IMR-90 (cell line): ENCODE measurements at regions not wholly inside any gene's neighbourhood (a gene's known extent, or its start where the extent isn't known, plus 50 kb on each side); places are given as distances from the start of the nearest gene placed in this dataset.

ENCODE experiments used
- ATAC-seq: fragments of 200-7000 bp; cut with Tn5 transposase; 2 replicates; pipeline ENCODE4 v1.9.1; 2020; ENCODE audit warnings: low read depth, mild to moderate bottlenecking, moderate library complexity
- BruUV-seq: library from RNA; stranded (reverse); fragments of 400-500 nt; replicated peaks from 2 replicates; lab custom pipeline; 2021; lab: Mats Ljungman, UMichigan
- CTCF ChIA-PET: fragments of 300-600 bp; formaldehyde crosslinking; extraction: SDS; loops from one replicate; lab custom pipeline; 2021; ENCODE audit warnings: antibody characterized with exemption; lab: Yijun Ruan, JAX
- POLR2A ChIA-PET: fragments of 300-600 bp; sonication (Branson Sonifier 250); formaldehyde crosslinking; loops from one replicate; lab custom pipeline; 2022; ENCODE audit warnings: antibody characterized with exemption; ENCODE audit not compliant: unreplicated experiment; lab: Charles Lee
- DNase-seq: peaks from one replicate; pipeline ENCODE4 v3.0.0; 2013
- H2AFZ ChIP-seq: replicated peaks from 2 replicates; pipeline ENCODE3; 2013; ENCODE audit warnings: low read length, mild to moderate bottlenecking; ENCODE audit not compliant: poor library complexity
- H2AK5ac ChIP-seq: 2 replicates; pipeline ENCODE4 v1.6.1; 2013; ENCODE audit warnings: low read depth, low read length, inconsistent platforms
- H2AK9ac ChIP-seq: replicated peaks from 2 replicates; pipeline ENCODE3; 2013; ENCODE audit warnings: mild to moderate bottlenecking, low read depth, low read length, moderate library complexity; ENCODE audit not compliant: poor library complexity
- H2BK120ac ChIP-seq: 2 replicates; pipeline ENCODE4 v1.6.1; 2013; ENCODE audit warnings: low read depth, low read length, inconsistent platforms
- H2BK15ac ChIP-seq: 3 replicates; pipeline ENCODE4 v1.6.1; 2013; ENCODE audit warnings: low read depth, low read length, inconsistent platforms
- H2BK20ac ChIP-seq: 2 replicates; pipeline ENCODE4 v1.6.1; 2013; ENCODE audit warnings: low read depth, mild to moderate bottlenecking, inconsistent platforms, low read length, moderate library complexity
- H2BK5ac ChIP-seq: 2 replicates; pipeline ENCODE4 v1.6.1; 2013; ENCODE audit warnings: mild to moderate bottlenecking, low read depth, low read length, inconsistent platforms; ENCODE audit not compliant: poor library complexity, severe bottlenecking
- H3K14ac ChIP-seq: replicated peaks from 2 replicates; pipeline ENCODE4 v1.6.1; 2013; ENCODE audit warnings: low read depth, low read length, inconsistent platforms
- H3K18ac ChIP-seq: 2 replicates; pipeline ENCODE4 v1.6.1; 2013; ENCODE audit warnings: low read depth, low read length, control low read depth
- H3K23ac ChIP-seq: 2 replicates; pipeline ENCODE4 v1.6.1; 2013; ENCODE audit warnings: low read depth, low read length, inconsistent platforms
- H3K27ac ChIP-seq: 2 replicates; pipeline ENCODE4 v1.5.1; 2013; ENCODE audit warnings: mild to moderate bottlenecking, control low read depth, low read length; ENCODE audit not compliant: insufficient read depth
- H3K27me3 ChIP-seq: 2 replicates; pipeline ENCODE4 v1.6.1; 2013; ENCODE audit warnings: low read length; ENCODE audit not compliant: control insufficient read depth, insufficient read depth
- H3K36me3 ChIP-seq: 2 replicates; pipeline ENCODE4 v1.6.1; 2013; ENCODE audit warnings: low read length, mixed read lengths; ENCODE audit not compliant: control insufficient read depth, insufficient read depth
- H3K4ac ChIP-seq: 2 replicates; pipeline ENCODE4 v1.6.1; 2013; ENCODE audit warnings: low read depth, low read length, inconsistent platforms
- H3K4me1 ChIP-seq: 2 replicates; pipeline ENCODE4 v1.6.1; 2013; ENCODE audit warnings: low read length, mixed read lengths; ENCODE audit not compliant: control insufficient read depth, insufficient read depth
- H3K4me2 ChIP-seq: 2 replicates; pipeline ENCODE4 v1.6.1; 2013; ENCODE audit warnings: low read depth, mild to moderate bottlenecking, control low read depth, low read length, moderate library complexity
- H3K4me3 ChIP-seq: 2 replicates; pipeline ENCODE4 v1.5.1; 2013; ENCODE audit warnings: low read depth, mild to moderate bottlenecking, control low read depth, low read length, moderate library complexity; ENCODE audit not compliant: insufficient read depth
- H3K56ac ChIP-seq: 2 replicates; pipeline ENCODE4 v1.6.1; 2013; ENCODE audit warnings: low read length, inconsistent platforms; ENCODE audit not compliant: insufficient read depth; ENCODE audit errors: extremely low read depth
- H3K79me1 ChIP-seq, 2 experiments: 2 replicates each; pipeline ENCODE4 v1.6.1; 2013; ENCODE audit warnings: low read length in 2 of 2, inconsistent platforms in 1 of 2, low read depth in 1 of 2
- H3K9ac ChIP-seq: 2 replicates; pipeline ENCODE4 v1.6.1; 2013; ENCODE audit warnings: low read depth, low read length, control low read depth
- H3K9me1 ChIP-seq: 2 replicates; pipeline ENCODE4 v1.6.1; 2013; ENCODE audit warnings: low read length, inconsistent platforms; ENCODE audit not compliant: insufficient read depth
- H3K9me3 ChIP-seq: 2 replicates; pipeline ENCODE4 v1.6.1; 2013; ENCODE audit warnings: low read length; ENCODE audit not compliant: control insufficient read depth, insufficient read depth
- H4K20me1 ChIP-seq: 2 replicates; pipeline ENCODE4 v1.6.1; 2013; ENCODE audit warnings: low read length, inconsistent platforms; ENCODE audit not compliant: insufficient read depth
- H4K5ac ChIP-seq: 2 replicates; pipeline ENCODE4 v1.6.1; 2013; ENCODE audit warnings: mild to moderate bottlenecking, low read depth, low read length, control low read depth
- H4K8ac ChIP-seq, 2 experiments: 2 replicates each; pipeline ENCODE4 v1.6.1; 2013; ENCODE audit warnings: low read depth in 2 of 2, low read length in 2 of 2, control low read depth in 1 of 2, inconsistent platforms in 1 of 2
- H4K91ac ChIP-seq: 2 replicates; pipeline ENCODE4 v1.6.1; 2013; ENCODE audit warnings: low read depth, low read length, inconsistent platforms; ENCODE audit not compliant: insufficient read depth
- FOS ChIP-seq: fragments of 150-350 bp; IDR thresholded peaks from 2 replicates; pipeline ENCODE4 v1.6.1; 2016; ENCODE audit warnings: low read depth, low read length
- POLR2A ChIP-seq: IDR thresholded peaks from 2 replicates; pipeline ENCODE4 v1.6.1; 2012; ENCODE audit warnings: mild to moderate bottlenecking, low read depth, low read length
- WGBS, 2 experiments: methylation state at CpG; one replicate each; pipeline versions ENCODE4 v1.1.5 to v1.1.7; 2013; ENCODE audit warnings: missing lambda C conversion rate in 2 of 2; ENCODE audit not compliant: insufficient read length in 1 of 2; ENCODE audit errors: extremely low coverage in 2 of 2; 5-methylcytosine and 5-hydroxymethylcytosine counted together
- dilution Hi-C: fragments of 300-500 bp; cut with HindIII; formaldehyde crosslinking; loops from one replicate; pipeline ENCODE4 v1.14.3; 2018; ENCODE audit warnings: low sequenced_read_pairs; ENCODE audit not compliant: unreplicated experiment
- in situ Hi-C: fragments of 300-500 bp; cut with MboI; formaldehyde crosslinking; loops from 3 replicates; pipeline ENCODE4 v1.14.3; 2019; ENCODE audit warnings: low sequenced_read_pairs, inconsistent platforms, mixed read lengths
- intact Hi-C: fragments of 100-400 bp; cut with micrococcal nuclease; formaldehyde crosslinking; loops from 2 replicates; pipeline ENCODE4 v1.10.0; 2022
- TF ChIP-seq, protein P1 (sequence below): conservative IDR thresholded peaks from 2 replicates; pipeline ENCODE4 v1.5.1; 2012; ENCODE audit warnings: mild to moderate bottlenecking, low read depth, low read length, improper control_type of control experiment

DNA sequence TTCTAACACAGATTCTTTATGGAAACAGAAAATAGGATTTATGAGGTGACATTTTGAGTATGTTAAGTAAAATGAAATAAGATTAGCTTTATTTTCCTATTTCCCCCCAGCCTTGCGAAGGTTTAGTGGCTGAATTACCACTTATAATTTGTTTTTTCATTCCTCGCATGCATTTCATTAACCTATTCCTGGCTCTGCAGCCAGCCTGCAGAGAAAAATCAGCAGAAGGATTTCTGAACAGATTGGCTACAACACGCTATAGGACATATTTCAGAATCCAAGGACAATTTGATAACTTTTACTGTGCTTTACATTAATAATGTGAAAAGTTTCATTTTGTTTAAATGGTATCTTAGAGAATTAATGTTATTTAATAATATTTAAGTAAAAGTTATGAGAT, 162.4 kb upstream of the MMS22L start:
- no peaks in the 10 kb centered on the region for H3K9me1 ChIP-seq
- H2BK20ac ChIP-seq, result no peak overlapping the region
- no peak overlapping the region for H3K27ac ChIP-seq
- H3K4me3 ChIP-seq, result no peak overlapping the region
- no peak for ATAC-seq
- no TSS peak for BruUV-seq
- H3K79me1 ChIP-seq, result no peaks in the 10 kb centered on the region
- H3K14ac ChIP-seq, result no peak overlapping the region
- H2BK120ac ChIP-seq, result no peak overlapping the region
- no peak overlapping the region for H3K56ac ChIP-seq
- H3K27me3 ChIP-seq, result no peaks in the 10 kb centered on the region
- H2BK5ac ChIP-seq, result no peak overlapping the region
- no peak overlapping the region for H3K18ac ChIP-seq
- no peaks in the 10 kb centered on the region for H3K4me1 ChIP-seq
- no CpG with 5 or more reads among the region's 3 CpGs for WGBS, 2 experiments
- no peak overlapping the region for H3K4ac ChIP-seq
- ChIA-PET POLR2A (no interaction called here), CTCF (no interaction called here)
- H4K20me1 ChIP-seq, result no peaks in the 10 kb centered on the region
- no peak overlapping the region for H4K5ac ChIP-seq
- H3K4me2 ChIP-seq, result no peak overlapping the region
- no peaks in the 10 kb centered on the region for H3K36me3 ChIP-seq
- no peak overlapping the region for H4K8ac ChIP-seq
- no peak overlapping the region for H2AK9ac ChIP-seq
- H2BK15ac ChIP-seq, result no peak overlapping the region
- H4K91ac ChIP-seq, result no peak overlapping the region
- DNase-seq, result no peak
- TF ChIP-seq FOS, result no peak
- no peak for TF ChIP-seq POLR2A
- TF ChIP-seq, protein P1, sequence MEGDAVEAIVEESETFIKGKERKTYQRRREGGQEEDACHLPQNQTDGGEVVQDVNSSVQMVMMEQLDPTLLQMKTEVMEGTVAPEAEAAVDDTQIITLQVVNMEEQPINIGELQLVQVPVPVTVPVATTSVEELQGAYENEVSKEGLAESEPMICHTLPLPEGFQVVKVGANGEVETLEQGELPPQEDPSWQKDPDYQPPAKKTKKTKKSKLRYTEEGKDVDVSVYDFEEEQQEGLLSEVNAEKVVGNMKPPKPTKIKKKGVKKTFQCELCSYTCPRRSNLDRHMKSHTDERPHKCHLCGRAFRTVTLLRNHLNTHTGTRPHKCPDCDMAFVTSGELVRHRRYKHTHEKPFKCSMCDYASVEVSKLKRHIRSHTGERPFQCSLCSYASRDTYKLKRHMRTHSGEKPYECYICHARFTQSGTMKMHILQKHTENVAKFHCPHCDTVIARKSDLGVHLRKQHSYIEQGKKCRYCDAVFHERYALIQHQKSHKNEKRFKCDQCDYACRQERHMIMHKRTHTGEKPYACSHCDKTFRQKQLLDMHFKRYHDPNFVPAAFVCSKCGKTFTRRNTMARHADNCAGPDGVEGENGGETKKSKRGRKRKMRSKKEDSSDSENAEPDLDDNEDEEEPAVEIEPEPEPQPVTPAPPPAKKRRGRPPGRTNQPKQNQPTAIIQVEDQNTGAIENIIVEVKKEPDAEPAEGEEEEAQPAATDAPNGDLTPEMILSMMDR, result no peak
- H3K9me3 ChIP-seq, result no peaks in the 10 kb centered on the region
- H3K9ac ChIP-seq, result no peak overlapping the region
- H3K23ac ChIP-seq, result no peak overlapping the region
- H2AK5ac ChIP-seq, result no peak overlapping the region
- intact Hi-C loops (no loop called here), dilution Hi-C loops (no loop called here), in situ Hi-C loops (no loop called here)
- no peak overlapping the region for H2AFZ ChIP-seq
